ENCODE measurements at regions not wholly inside any gene's neighbourhood (a gene's known extent, or its start where the extent isn't known, plus 50 kb on each side); places are given as distances from the start of the nearest gene placed in this dataset.

DNA sequence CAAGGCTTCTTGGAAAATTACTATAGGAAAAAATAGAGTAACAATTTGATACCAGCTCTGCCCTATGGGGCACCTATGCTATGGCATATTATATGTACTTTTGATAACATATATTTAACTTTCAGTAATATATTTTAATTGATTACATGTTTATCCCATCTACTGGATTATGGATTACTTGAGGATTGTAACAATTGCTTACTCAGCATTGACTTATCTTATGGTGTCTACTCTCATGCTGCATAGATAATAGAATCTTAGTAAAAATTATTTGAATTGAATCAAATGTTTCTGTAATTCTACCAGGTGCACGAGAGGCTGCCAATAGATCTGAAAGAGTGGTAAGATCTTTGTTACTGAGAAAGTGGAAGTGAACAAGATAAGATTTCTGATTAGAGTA is 57.8 kb upstream of the CALCR start:
- no peak for DNase-seq

DNA sequence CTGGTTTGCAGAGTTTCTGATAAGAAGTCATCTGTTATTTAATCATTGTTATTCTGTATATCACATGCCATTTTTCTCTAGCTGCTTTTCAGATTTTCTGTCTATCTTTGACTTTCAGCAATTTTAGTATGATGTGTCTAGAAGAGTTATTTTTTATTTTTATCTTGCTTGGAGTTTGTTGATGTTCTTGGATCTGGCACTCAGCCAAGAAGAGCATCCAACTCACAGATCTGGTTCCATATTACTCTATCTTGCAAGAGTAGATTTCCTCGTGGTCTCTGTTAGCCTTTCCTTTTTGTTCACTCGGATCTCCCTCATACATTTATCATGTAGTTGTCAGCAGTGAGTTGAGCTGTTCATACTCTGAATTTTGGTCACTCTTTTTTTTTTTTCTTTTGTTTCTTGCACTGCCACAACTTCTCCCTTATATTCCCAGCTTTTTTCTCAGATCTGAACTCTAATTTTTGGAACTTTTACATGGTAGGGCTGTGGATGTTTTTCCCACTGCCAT is 54.8 kb upstream of the CALCR start:
- DNase-seq: no peak

- no peak for DNase-seq
Measured at GRCh38 chr7:93626869-93627268, 52.3 kb upstream of the CALCR start.

Measured in hematopoietic multipotent progenitor cell treated with erythropoietin and hydrocortisone succinate and interleukin-3 and kit ligand, for 6 days (in vitro differentiated cells).